RWPE1 (cell line): ENCODE measurements at regions not wholly inside any gene's neighbourhood (a gene's known extent, or its start where the extent isn't known, plus 50 kb on each side); places are given as distances from the start of the nearest gene placed in this dataset.

Source experiments
- CTCF ChIA-PET: fragments of 350-600 bp; sonication (Branson Sonifier 250); formaldehyde crosslinking; extraction: SDS; loops from one replicate; lab custom pipeline; 2021; lab: Yijun Ruan, JAX
- POLR2A ChIA-PET: fragments of 400-600 bp; formaldehyde crosslinking; extraction: SDS; loops from one replicate; lab custom pipeline; 2020; ENCODE audit warnings: antibody characterized with exemption; ENCODE audit not compliant: low non-redundant PET; lab: Yijun Ruan, JAX
- DNase-seq: peaks from one replicate; pipeline ENCODE4 v3.0.0; 2012; ENCODE audit warnings: low spot score
- H3K27ac ChIP-seq: fragments of 450-650 bp; 2 replicates; pipeline ENCODE4 v1.5.1; 2017
- TF ChIP-seq, protein P1 (sequence below): fragments of 450-650 bp; conservative IDR thresholded peaks from 2 replicates; pipeline ENCODE4 v1.5.1; 2017; ENCODE audit warnings: low read depth, mild to moderate bottlenecking

GRCh38 chr6:6844530-6844929, 256.0 kb downstream of the LY86 start:
- ChIA-PET POLR2A (no interaction called here), CTCF (interaction anchor here (1.0 kb wide), 1 partner anchor 110 kb away, joined by 5 read pairs; no protein-coding TSS in a partner anchor)
- TF ChIP-seq, protein P1, sequence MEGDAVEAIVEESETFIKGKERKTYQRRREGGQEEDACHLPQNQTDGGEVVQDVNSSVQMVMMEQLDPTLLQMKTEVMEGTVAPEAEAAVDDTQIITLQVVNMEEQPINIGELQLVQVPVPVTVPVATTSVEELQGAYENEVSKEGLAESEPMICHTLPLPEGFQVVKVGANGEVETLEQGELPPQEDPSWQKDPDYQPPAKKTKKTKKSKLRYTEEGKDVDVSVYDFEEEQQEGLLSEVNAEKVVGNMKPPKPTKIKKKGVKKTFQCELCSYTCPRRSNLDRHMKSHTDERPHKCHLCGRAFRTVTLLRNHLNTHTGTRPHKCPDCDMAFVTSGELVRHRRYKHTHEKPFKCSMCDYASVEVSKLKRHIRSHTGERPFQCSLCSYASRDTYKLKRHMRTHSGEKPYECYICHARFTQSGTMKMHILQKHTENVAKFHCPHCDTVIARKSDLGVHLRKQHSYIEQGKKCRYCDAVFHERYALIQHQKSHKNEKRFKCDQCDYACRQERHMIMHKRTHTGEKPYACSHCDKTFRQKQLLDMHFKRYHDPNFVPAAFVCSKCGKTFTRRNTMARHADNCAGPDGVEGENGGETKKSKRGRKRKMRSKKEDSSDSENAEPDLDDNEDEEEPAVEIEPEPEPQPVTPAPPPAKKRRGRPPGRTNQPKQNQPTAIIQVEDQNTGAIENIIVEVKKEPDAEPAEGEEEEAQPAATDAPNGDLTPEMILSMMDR = no peak
- no peak overlapping the region for H3K27ac ChIP-seq
- no peak for DNase-seq

- CTCF ChIA-PET = no interaction called here
- no peak for DNase-seq
Measured at GRCh38 chr6:6845603-6846002, 257.1 kb downstream of the LY86 start.

GRCh38 chr6:6847591-6847990, 259.1 kb downstream of the LY86 start:
- ChIA-PET POLR2A (no interaction called here), CTCF (no interaction called here)
- no peak for DNase-seq
- no peak overlapping the region for H3K27ac ChIP-seq
- TF ChIP-seq, protein P1 = no peak

More at GRCh38 chr6:6845603-6846002, 257.1 kb downstream of the LY86 start:
- POLR2A ChIA-PET = no interaction called here
- H3K27ac ChIP-seq = no peak overlapping the region
- TF ChIP-seq, protein P1 = no peak

DNA sequence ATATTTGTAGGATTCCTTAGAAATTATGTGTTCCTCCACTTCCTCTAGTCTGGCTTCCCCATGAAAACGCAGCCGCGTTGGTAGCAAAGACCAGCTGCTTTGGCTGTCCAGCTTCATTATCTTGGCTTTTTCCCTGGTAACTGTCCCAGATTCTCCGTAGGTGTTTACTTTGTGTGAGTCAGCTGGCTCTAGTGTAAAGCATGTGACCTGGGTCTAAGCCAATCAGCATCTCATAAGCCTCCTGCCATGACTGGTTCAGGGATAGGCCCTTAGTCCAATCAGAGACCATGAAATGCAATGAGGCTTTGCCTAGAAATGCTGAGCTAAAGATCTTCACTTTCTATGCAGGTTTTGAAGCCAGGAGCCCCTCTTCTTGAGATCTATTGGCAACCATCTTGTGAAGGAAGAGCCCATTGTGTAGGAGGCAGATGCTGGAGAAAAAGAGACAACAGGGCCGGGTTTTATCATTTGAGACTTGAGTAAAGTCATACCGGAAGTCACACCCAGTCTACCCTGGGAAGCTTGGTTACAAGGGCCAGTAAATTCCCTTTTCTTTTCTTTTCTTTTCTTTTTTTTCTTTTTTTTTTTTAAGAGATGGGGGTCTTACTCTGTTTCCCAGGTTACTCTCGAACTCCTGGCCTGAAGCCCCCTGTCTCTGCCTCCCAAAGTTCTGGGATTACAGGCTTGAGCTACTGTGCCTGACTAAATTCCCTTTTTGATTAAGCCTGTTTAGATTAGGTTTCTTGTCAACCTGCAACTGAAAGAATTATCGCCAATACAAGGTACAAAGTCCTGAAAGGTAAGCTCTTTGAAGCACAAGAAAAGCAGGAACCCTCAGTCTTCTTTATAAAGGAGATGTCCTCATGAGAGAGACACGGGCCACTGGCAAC, 256.5 kb upstream of the RREB1 start:
- peak; percentile 91 for DNase-seq
- H3K27ac ChIP-seq = peak overlapping the region; percentile 92
- TF ChIP-seq, protein P1 = no peak
- ChIA-PET CTCF (interaction anchor here (0.5 to 1.0 kb wide), 2 partner anchors 8 to 465 kb away, joined by 3 to 5 read pairs; no protein-coding TSS in a partner anchor), POLR2A (no interaction called here)

DNA sequence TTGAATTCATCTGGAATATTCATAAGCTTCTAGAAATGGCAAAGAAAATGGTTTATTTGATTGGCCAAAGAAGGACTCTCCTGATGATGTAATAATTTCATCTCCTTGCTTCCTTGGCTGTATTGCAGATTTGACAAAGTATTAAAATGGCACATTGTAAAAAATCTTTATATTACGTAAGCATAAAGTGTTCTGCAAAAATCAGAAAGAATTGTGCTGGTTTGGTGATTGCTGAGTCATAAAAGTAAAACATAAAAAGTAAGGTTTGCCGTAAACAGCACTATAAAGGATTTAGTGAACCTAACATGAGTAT, 255.9 kb upstream of the RREB1 start:
- POLR2A ChIA-PET = no interaction called here

More for the DNA sequence above, 255.9 kb upstream of the RREB1 start:
- TF ChIP-seq, protein P1 = no peak
- CTCF ChIA-PET = interaction anchor here (1.0 kb wide), 1 partner anchor 9 kb away, joined by 3 read pairs; no protein-coding TSS in a partner anchor
- no peak for DNase-seq
- H3K27ac ChIP-seq = no peak overlapping the region
